HL-60 (cell line): ENCODE measurements at regions not wholly inside any gene's neighbourhood (a gene's known extent, or its start where the extent isn't known, plus 50 kb on each side); places are given as distances from the start of the nearest gene placed in this dataset.

Experiments used
- GABPA ChIP-seq: IDR thresholded peaks from 2 replicates; pipeline ENCODE4 v1.6.1; 2012; ENCODE audit warnings: low read depth
- POLR2AphosphoS5 ChIP-seq: IDR thresholded peaks from 2 replicates; pipeline ENCODE4 v1.6.1; 2012; ENCODE audit warnings: low read depth
- TF ChIP-seq, protein P1 (sequence below): IDR thresholded peaks from one replicate; pipeline ENCODE4 v1.5.1; 2011; ENCODE audit warnings: low read length, control low read depth, inconsistent platforms; ENCODE audit not compliant: insufficient read depth
- TF ChIP-seq, protein P2 (sequence below): IDR thresholded peaks from 2 replicates; pipeline ENCODE4 v1.6.1; 2012; ENCODE audit warnings: low read depth; ENCODE audit not compliant: insufficient replicate concordance

DNA sequence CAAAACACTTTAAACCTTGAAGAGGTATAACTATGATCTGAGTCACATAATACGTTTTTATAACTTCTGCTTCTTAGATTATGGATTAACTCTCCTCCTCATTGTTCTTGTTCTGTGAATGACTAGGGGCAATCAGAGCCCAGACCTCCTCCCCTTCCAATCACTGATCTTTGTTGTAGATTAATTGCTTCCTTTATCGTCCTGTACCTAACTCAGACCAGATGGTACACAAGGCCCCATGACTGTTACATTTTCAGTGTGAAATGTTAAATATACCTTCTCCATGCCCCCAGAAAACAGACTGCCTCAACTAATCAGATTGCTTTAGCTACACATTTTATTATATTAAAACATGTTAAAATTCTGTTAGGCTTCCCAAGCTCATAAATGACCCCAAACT is 211.7 kb downstream of the RNF152 start:
- TF ChIP-seq, protein P1, sequence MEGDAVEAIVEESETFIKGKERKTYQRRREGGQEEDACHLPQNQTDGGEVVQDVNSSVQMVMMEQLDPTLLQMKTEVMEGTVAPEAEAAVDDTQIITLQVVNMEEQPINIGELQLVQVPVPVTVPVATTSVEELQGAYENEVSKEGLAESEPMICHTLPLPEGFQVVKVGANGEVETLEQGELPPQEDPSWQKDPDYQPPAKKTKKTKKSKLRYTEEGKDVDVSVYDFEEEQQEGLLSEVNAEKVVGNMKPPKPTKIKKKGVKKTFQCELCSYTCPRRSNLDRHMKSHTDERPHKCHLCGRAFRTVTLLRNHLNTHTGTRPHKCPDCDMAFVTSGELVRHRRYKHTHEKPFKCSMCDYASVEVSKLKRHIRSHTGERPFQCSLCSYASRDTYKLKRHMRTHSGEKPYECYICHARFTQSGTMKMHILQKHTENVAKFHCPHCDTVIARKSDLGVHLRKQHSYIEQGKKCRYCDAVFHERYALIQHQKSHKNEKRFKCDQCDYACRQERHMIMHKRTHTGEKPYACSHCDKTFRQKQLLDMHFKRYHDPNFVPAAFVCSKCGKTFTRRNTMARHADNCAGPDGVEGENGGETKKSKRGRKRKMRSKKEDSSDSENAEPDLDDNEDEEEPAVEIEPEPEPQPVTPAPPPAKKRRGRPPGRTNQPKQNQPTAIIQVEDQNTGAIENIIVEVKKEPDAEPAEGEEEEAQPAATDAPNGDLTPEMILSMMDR, result no peak
- TF ChIP-seq POLR2AphosphoS5, result no peak
- TF ChIP-seq, protein P2, sequence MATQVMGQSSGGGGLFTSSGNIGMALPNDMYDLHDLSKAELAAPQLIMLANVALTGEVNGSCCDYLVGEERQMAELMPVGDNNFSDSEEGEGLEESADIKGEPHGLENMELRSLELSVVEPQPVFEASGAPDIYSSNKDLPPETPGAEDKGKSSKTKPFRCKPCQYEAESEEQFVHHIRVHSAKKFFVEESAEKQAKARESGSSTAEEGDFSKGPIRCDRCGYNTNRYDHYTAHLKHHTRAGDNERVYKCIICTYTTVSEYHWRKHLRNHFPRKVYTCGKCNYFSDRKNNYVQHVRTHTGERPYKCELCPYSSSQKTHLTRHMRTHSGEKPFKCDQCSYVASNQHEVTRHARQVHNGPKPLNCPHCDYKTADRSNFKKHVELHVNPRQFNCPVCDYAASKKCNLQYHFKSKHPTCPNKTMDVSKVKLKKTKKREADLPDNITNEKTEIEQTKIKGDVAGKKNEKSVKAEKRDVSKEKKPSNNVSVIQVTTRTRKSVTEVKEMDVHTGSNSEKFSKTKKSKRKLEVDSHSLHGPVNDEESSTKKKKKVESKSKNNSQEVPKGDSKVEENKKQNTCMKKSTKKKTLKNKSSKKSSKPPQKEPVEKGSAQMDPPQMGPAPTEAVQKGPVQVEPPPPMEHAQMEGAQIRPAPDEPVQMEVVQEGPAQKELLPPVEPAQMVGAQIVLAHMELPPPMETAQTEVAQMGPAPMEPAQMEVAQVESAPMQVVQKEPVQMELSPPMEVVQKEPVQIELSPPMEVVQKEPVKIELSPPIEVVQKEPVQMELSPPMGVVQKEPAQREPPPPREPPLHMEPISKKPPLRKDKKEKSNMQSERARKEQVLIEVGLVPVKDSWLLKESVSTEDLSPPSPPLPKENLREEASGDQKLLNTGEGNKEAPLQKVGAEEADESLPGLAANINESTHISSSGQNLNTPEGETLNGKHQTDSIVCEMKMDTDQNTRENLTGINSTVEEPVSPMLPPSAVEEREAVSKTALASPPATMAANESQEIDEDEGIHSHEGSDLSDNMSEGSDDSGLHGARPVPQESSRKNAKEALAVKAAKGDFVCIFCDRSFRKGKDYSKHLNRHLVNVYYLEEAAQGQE, result no peak
- TF ChIP-seq GABPA, result no peak
